DMS 273 treated with DMSO at 0.1 percent for 48 hours (cell line): ENCODE measurements at regions not wholly inside any gene's neighbourhood (a gene's known extent, or its start where the extent isn't known, plus 50 kb on each side); places are given as distances from the start of the nearest gene placed in this dataset.

ENCODE experiments used
- DNase-seq: peaks from one replicate; lab custom pipeline; 2025; lab: John Stamatoyannopoulos, UW

DNA sequence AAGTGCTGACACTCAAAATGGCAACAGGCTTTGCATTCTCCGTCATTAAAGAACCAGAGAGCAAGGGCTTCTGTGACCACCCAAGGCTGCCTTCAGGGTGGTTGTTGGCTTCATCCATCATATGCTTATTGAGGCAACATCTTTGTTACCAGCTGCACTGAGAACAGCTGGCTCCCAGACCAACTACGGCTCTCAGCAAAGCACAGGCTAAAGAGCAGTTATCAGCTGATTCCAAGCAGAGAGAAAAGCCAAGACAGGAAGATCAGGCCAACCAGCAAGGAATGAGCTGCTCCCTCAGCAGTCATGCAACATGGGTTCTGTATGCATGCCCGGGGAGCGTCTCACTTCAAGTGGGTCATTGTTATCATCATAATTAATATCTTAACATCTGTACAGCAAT, 358.9 kb downstream of the ACTL7B start:
- DNase-seq, result no peak

DNA sequence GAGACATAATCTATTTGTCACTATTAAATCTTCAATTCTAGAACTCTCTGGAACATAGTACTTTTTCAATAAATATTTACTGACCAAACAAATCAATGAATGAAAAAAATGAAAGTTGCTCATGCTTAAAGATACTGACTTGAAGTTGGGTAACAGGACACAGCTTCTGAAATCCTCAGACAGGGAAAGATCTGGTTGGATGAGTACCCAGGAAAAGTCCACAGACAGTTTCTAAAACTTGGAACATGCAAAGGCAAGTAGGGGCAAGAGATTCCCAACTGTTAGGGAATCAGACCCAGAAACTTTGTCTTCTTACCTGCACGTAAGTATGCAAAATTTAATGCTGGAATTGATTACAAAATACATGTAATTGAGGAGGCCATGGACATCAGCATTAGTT, 366.2 kb downstream of the ACTL7B start:
- DNase-seq, result no peak

DNA sequence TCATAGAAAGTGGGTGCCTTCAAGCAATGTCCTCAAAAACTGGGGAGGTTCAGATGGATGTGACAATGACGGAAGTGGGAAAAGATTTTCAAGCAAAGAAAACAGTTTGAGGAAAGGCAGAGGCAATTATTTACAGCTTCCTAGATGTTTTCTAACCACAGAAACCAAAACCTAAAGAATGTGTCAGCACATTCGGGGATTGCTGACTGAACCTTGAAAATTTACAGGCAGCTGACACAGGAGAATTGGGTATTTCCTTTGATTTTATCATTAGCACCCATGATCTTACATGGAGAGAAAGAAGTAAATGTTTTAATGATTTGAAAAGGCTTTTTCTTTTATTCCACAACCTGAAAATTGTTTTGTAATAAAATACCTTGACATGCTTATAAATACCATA, 369.0 kb downstream of the ACTL7B start:
- DNase-seq, result no peak

DNA sequence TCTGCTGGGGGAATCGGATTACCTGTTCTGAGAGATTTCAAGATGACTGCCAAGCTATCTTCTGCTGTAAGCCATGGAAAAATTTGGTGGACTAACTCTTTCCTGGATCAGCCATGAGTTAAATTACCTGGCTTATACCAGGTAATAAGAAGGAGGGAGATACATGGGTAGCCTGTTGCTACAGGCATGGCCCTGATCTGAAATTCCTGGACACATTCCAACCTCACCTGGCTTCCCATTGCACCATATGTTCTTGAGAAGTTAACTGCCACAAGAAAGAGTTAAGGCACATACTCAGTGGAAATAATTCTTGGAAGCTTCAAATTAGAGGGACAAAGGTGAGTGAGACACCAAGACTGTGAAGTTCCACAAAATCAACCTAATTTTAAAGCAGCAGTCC, 371.3 kb downstream of the ACTL7B start:
- no peak for DNase-seq

DNA sequence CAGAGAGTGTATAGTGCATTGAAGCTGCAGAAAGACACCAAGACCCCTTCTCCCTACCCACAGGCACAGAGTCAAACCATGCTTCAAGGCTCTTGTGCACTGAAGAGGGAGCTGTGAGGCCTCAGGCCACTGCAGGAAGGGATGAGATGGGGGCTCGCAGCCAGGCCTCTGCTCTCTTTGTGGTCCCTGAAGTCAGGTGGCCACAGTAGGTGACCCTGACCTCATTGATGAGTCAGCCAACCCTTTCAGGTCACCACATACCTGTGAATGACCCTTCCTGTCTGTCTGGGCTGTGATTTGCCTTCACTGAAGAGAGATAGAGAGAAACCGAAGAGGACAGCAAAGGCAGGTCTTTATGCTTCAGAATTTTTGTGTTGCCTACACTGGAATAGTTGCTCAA, 372.1 kb downstream of the ACTL7B start:
- DNase-seq, result no peak

DNA sequence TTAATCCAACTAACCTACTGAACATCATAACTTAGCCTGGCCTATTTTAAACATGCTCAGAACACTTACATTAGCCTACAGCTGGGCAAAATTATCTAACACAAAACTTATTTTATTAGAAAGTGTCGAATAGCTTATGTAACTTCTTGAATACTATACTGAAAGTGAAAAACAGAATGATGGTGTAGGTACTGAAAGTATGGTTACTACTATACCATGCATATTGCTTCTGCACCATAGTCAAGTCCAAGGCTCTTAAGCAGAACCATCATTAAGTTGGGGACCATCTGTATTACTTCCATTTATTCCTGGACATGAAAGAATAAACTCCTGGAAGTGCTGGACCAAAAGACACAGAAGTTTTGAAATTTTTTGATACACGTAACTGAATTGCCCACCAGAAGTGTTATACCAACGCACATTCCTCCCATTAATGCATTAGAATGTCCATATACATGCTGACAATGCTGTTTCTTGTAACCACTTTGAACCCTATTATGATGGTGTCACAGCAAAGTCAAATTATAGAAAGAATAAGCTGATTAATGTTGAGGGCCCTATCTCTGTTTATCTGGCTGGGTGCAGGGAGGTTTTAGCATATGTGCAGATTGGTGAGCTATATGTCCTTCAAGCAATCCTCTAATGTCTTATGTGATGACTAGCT, 375.7 kb downstream of the ACTL7B start:
- no peak for DNase-seq

DNA sequence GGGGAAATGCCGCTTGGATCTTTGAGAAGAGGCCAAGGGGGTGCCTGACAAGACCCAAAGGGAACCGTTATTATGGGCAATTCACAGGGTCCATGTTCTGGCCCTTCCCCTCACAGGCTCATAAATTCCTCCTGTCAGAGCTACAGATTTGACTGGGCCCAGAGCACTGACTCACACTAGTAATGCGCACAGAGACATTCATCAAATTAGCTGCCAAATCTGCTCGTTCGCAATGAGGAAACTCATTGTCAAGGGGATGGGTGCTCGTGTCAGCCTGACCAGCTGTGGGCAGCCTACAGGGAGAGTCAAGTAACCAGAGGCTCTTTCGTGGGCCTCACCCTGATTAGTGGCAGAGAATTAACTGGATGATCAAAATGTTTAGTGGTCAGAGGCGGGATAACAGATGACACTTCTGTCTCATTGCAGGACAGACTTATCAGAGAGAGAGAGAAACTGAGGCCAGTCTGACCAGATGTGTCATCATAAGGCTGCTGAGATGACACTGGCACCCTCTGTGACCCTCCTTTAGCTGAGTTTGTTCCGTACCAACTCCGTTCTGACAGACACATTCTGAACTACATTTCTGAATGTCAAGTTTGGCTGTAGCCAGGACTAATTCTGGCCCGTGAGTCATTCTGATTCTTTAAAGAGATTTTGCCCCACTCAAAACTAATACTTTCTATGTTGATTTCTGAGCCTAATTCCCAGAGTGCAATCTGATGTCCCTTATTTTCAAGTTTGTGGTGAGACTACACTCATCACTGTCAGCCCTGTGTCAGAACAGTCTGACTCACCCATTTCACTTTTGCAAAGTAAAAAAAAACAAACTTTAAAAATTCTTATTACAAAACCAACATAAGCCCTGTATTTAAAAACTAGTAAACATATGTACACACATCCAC, 377.1 kb downstream of the ACTL7B start:
- no peak for DNase-seq

DNA sequence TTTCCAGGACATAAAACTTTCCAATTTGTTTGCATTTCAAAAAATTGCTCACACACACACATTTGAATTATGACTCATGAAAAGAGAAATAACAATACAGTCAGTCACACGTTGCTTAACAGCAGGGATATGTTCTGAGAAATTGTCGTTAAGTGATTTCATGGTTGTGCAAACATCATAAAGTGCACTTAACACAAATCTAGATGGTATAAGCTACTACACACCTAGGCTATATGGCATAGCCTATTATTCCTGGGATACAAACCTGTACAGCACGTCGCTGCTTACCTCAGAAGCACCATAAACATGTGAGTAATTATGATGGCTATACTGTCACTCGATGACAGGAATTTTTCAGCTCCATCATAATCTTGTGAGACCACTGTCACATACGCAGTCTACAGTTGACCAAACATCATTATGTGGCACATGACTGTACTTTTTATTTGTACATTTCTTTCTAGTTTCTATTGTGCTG, 378.2 kb downstream of the ACTL7B start:
- no peak for DNase-seq

DNA sequence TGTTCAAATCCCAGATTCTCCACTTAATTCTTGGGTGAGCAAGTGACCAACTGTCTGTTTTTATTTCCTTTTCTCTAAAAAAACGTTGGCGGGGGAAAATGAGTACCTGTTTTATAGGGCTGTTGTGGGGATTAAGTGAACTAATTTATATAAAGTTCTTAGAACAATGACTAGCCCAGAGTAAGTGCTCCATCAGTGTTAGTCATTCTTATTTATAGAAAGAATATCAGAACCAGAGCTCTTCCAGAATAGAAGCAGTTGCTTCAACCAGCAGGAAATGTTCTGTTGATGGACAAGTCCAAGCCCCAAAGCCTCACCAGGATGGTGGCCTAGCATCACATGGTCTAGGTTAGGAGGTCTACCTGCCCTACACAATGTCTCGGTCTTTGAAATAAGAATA, 379.2 kb downstream of the ACTL7B start:
- DNase-seq, result no peak

DNA sequence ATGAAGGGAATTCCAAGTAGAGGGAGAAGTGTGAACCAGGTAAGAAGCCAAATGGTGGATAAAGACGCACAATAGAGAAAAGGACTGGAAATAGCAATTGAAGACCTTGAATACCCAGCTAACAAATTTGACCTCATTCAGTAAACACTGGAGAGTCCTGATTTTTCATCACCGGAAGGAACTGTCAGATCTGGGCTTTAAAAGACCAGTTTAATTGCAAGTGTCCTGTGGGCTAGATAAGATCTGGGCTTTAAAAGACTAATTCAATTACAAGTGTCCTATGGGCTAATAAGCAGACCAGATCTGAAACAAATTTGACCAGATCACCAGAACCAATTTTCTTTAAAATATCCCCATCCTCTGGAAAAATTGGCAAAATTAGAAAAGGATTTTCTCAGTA, 380.0 kb downstream of the ACTL7B start:
- no peak for DNase-seq

DNA sequence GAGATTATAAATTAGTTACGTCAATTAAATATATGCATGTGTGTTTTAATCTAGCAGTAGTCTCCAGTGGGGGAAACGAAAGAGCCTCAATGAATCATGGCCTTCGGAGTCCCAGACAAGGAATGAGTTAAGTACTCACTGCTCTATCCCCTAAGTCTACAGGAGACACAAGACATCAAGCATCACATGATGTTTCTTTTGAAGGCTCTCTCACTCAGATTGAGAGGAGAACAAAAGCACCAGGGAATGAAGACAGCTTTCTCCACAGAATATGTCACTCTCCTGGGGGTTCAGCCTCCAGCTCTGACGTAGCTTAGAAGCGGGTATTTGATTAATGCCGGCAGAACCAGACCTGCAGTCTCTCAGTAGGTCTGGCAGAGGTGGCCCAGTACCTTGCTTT, 381.4 kb downstream of the ACTL7B start:
- no peak for DNase-seq

DNA sequence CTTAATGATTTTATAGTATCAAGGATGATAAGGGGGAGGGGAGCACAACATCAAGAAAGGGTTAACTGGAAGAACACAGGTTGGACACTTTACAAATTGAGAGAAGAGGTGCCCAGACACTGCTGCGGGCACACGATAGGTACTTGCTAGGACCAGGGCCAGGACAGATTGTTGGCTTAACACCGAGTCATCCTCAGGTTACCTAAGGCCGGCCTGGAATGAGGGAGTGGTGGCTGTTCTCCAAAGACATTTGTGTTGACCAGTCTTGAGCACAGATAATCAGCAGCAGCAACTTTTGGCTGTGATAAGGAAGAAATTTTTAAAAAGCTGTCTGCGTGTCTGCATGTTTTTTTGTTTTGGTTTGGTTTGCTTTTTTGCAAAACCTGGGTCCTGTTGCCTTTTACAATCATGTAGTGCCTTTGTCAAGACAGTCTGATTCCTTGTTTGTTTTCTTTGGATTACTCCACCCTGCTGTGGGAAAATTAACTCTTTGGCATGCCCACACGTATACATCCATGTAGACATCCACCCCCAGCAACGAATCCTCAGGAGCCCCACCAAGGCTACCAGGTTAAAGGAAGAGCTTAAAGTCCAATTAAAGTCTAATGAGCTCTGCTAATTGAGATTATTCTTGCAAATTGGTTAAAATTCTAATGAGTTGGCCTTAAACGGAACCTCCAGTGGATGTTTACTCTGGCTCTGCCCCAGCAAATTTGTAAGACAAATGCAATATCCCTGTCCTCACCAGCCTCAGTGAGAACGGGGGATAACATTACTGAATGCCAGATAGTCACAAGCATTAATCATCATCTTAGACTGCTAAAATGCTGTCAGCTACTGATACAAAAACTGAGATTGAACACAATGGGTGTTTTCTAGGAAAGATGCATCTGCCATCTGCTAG, 382.3 kb downstream of the ACTL7B start:
- DNase-seq, result no peak

DNA sequence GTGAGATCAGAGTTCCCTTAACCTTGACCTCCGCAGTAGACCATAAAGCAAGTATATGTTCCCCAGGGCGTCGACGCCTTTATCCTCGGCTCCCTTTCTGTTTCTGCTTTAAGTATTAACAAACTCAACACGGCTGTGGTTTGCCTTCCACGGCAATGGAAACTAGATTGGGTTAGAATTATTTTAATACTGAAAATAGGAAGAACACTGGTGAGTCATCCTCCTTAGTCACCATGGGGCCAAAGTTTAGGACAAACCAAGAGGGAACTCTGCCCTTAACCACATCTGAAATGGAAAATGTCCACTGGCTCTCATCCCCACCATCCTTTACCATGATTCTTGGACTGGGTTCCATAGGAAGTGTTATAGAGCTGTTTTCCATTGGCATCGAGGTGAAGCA, 386.1 kb downstream of the ACTL7B start:
- no peak for DNase-seq

DNA sequence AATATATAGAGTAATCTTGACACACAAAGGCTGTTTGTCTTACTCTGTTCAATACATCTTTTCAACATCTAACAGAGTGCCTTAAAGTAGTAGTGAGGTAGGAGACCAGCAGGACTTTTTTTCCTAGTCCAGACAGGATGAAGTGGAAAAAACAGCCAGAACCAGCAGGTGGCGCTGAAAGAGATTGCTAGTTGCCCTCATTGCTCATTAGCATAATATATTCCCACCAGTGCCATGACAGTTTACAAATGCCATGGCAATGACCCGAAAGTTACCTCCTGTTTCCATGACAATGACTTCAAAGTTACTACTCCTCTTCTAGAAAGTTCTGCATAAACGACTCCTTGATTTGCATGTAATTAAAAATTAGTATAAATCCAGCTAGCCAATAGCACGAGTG, 387.4 kb downstream of the ACTL7B start:
- DNase-seq, result no peak

DNA sequence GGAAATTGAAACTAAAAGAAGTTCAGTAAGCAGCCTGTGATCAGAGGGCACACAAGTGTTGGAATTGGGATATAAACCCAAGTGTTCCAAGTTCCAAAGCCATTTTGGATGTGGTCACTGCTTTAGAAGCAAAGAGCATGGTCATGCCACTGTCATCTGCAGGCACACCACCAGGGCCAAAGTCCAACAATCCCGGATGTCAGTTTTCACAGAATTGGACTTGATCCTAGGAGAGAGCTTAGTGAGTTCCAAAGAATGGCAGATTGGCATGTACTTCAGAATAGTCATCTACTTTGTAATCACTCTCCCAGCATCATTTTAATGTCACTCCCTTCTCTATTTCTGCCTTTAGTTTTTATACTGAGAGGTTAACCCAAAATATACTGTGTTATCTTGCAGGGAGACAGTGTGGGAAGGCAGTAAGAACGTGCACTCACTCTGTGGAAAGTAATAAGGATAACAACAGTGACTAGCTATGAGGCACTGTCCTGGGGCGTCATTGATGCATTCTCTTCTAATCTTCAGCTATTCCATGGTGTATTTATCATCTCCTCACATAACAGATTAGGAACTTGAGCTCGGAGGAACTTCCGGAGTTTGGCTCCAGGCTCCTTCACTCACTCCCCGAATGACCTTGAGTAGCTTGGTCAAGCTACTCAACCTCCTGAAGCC, 388.0 kb downstream of the ACTL7B start:
- no peak for DNase-seq

DNA sequence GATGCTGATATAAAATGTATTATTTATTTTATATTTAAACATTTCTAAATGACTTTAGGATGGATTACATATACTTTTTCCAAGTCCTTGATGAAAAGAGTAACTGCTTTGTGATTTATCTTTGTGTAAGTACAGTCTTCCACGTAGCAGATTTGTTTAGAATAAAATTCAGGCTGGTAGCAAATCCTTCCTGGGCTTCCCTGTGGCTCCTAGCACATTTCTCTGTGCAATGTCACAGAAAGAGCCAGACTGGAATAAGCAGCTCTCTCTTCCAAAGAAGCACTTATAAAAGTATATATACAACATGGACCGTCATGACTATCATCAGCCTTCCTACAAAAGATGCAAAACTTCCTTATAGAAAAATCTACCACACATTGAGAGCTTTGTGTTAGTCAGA, 388.6 kb downstream of the ACTL7B start:
- no peak for DNase-seq

DNA sequence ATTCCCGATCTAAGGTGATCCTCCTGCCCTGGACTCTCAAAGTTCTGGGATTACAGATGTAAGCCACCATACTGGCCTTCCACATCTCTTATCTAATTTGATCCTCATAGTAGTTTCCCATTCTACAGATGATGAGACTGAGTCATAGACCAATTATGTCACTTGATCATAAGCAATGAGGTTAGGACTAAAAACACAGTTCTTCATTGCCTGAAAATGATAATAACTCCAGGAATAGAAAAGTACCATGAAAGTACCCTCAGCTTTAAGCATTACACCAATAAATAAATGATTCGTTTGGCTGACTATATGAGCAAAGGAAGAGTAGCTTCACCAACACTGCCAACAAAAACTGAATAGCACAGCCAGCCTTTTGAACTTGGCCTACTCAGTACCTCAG, 389.5 kb downstream of the ACTL7B start:
- DNase-seq, result no peak

DNA sequence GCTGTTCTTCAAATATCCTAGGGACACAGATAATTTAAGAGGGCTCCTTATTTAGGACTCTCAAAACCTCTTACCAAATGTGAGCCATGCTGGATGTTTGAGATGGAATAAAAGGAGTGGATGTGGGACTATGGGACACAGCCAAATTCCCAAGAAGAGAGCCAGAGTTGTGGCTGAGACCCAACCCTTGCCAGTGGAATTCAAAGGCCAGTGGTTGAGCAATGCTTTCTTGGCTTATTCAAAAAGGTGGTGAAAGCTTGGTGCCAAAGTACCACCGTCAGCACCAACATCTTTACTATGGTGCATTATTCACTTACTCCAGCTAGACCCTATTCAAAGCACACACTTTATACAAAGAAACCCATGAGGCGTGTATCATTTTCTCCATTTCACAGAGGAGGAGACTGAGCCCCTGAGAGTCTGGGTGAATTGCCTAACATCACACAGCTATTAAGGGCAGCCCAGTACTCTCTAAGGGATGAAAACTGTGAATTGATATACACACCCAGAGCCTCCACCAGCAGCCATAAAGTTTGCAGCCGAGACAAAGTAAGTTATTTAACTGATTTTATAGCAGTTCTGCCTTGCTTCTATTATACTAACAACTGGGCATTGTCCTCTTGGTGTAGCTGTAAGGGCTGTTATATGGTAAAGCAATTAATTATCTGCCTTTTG, 391.7 kb downstream of the ACTL7B start:
- no peak for DNase-seq

DNA sequence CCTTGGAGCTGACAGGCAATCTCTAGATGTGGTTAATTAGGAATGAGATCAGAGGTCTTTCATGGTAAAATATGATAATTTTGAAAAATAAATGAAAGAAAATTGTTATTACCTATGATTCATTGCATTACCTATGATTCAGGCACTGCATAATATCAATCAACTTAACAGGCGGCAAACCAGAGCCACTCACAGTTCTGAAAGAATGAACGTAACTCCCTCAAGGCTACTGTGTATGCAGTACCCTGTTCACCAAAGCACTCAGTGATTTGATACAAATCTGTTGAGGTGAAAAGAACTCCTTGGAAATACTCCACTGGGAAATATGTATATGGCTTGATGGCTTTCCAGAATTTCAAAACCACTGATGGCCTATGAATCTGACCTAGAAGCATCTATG, 398.9 kb downstream of the ACTL7B start:
- DNase-seq, result no peak

DNA sequence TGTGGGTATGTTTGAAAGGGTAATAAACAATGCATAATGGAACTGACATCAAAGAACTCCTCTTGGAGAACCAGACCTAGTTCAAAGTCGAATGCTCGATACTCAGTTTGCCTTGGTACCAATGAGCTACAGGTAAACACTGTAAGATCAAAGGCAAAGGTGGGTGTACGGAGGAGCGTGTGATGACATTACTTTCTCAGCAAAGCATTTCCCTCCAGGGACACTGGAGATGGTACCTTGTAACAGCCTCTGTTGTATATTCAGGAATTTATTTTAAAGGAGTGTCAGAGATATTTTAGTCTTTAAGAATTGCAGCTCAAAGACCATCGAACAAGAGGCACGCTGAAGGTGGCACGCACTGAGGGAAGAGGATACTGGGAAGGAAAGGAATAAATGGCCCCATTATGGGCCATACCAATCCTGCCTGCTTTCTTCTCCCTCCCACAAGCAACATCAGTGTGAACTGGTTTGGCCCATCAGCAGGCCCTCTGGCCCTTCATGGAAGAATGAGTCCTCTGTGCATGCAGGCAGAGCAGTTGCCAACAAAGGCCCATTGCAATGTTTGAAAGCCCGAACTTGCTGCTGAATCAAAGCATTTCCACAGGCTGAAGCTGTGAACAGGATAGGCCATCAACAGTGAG, 410.2 kb downstream of the ACTL7B start:
- no peak for DNase-seq
